ENCODE measurements at regions not wholly inside any gene's neighbourhood (a gene's known extent, or its start where the extent isn't known, plus 50 kb on each side); places are given as distances from the start of the nearest gene placed in this dataset.

GRCh38 chr12:72742568-72742967 lies 470.4 kb downstream of the TRHDE start:
- DNase-seq (no peak), ATAC-seq (no peak)
- no peaks in the 10 kb centered on the region for H3K4me1 ChIP-seq
- intact Hi-C loops (cut with DNase I), result no loop called here
- H3K27ac ChIP-seq, result no peak overlapping the region
- H3K36me3 ChIP-seq (ENCODE audit: insufficient read depth in 1 of 2, low read depth in 1 of 2), result no peaks in the 10 kb centered on the region
- peaks cover 7% of the 10 kb centered on the region for H3K9me3 ChIP-seq
- TF ChIP-seq, protein P1, sequence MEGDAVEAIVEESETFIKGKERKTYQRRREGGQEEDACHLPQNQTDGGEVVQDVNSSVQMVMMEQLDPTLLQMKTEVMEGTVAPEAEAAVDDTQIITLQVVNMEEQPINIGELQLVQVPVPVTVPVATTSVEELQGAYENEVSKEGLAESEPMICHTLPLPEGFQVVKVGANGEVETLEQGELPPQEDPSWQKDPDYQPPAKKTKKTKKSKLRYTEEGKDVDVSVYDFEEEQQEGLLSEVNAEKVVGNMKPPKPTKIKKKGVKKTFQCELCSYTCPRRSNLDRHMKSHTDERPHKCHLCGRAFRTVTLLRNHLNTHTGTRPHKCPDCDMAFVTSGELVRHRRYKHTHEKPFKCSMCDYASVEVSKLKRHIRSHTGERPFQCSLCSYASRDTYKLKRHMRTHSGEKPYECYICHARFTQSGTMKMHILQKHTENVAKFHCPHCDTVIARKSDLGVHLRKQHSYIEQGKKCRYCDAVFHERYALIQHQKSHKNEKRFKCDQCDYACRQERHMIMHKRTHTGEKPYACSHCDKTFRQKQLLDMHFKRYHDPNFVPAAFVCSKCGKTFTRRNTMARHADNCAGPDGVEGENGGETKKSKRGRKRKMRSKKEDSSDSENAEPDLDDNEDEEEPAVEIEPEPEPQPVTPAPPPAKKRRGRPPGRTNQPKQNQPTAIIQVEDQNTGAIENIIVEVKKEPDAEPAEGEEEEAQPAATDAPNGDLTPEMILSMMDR (IDR thresholded peaks at IDR 0.05), result no peak
- H3K27me3 ChIP-seq (ENCODE audit: insufficient read depth in 3 of 3, low read length in 2 of 3), result no peaks in the 10 kb centered on the region
- no peak overlapping the region for H3K4me3 ChIP-seq

GRCh38 chr12:72746048-72746447 lies 473.9 kb downstream of the TRHDE start:
- no peaks in the 10 kb centered on the region for H3K36me3 ChIP-seq (ENCODE audit: insufficient read depth in 1 of 2, low read depth in 1 of 2)
- 60 to 80% (median 72%) methylated on average over 2 of the region's 2 CpGs for whole genome bisulfite sequencing, 3 donors
- TF ChIP-seq, protein P1 (IDR thresholded peaks at IDR 0.05), result no peak
- no peaks in the 10 kb centered on the region for H3K4me1 ChIP-seq
- no peaks in the 10 kb centered on the region for H3K27me3 ChIP-seq (ENCODE audit: insufficient read depth in 3 of 3, low read length in 2 of 3)
- ATAC-seq, result no peak
- intact Hi-C loops (cut with DNase I), result no loop called here
- H3K4me3 ChIP-seq, result no peak overlapping the region
- DNase-seq, result no peak
- H3K9me3 ChIP-seq, result peaks cover 7% of the 10 kb centered on the region
- no peak overlapping the region for H3K27ac ChIP-seq

- no peaks in the 10 kb centered on the region for H3K36me3 ChIP-seq (ENCODE audit: insufficient read depth in 1 of 2, low read depth in 1 of 2)
- peaks cover 4% of the 10 kb centered on the region for H3K9me3 ChIP-seq
- H3K4me1 ChIP-seq, result no peaks in the 10 kb centered on the region
- no peak overlapping the region for H3K27ac ChIP-seq
- ATAC-seq (peak in 1 of 4 donors; percentile 5), DNase-seq (no peak)
- 62 to 65% (median 64%) methylated on average over 4 of the region's 4 CpGs for WGBS, 3 donors
- TF ChIP-seq, protein P1 (IDR thresholded peaks at IDR 0.05), result no peak
- H3K4me3 ChIP-seq, result no peak overlapping the region
- intact Hi-C loops (cut with DNase I), result no loop called here
- no peaks in the 10 kb centered on the region for H3K27me3 ChIP-seq (ENCODE audit: insufficient read depth in 3 of 3, low read length in 2 of 3)
Measured at GRCh38 chr12:72747111-72747849, 475.1 kb downstream of the TRHDE start.

DNA sequence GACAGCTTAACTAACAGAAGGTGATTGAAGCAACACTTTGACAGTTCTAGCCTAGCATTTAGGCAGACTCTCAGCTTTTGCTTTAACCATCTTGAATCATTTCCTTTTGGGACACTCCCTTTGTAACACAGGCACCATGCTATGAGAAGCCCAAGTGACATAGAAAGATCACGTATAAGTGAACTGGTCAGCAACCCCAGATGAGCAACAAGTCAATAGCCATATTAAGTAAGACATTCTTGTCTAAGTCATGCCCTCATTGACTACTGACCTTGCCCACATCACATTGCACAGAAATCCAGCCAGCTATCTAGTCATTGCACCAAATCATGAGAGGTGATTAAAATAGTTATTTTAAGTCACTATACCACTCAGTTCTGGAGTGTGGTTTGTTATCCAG lies 476.8 kb downstream of the TRHDE start:
- DNase-seq, result no peak
- WGBS, 3 donors, result 84 to 93% (median 91%) methylated on average over 1 of the region's 1 CpG
- H3K9me3 ChIP-seq, result no peaks in the 10 kb centered on the region

More for the DNA sequence above, 476.8 kb downstream of the TRHDE start:
- TF ChIP-seq, protein P1 (IDR thresholded peaks at IDR 0.05), result no peak
- Histone ChIP-seq H3K4me3 (no peak overlapping the region), H3K36me3 (ENCODE audit: insufficient read depth in 1 of 2, low read depth in 1 of 2) (no peaks in the 10 kb centered on the region), H3K4me1 (no peaks in the 10 kb centered on the region), H3K27ac (no peak overlapping the region), H3K27me3 (ENCODE audit: insufficient read depth in 3 of 3, low read length in 2 of 3) (no peaks in the 10 kb centered on the region)
- ATAC-seq, result no peak
- intact Hi-C loops (cut with DNase I), result no loop called here

Data from psoas muscle (tissue), 7 donors.